Left cardiac atrium (tissue), 4 donors: ENCODE measurements at regions not wholly inside any gene's neighbourhood (a gene's known extent, or its start where the extent isn't known, plus 50 kb on each side); places are given as distances from the start of the nearest gene placed in this dataset.

Experiments used
- ATAC-seq, 2 donors: fragments of 200-7000 bp; cut with Tn5 transposase; one replicate each; pipeline ENCODE4 v1.9.1; 2020; ENCODE audit warnings: mild to moderate bottlenecking in 2 of 2, moderate library complexity in 2 of 2
- DNase-seq: peaks from one replicate; pipeline ENCODE4 v3.0.0-alpha.2; 2020
- intact Hi-C, 2 donors: fragments of 100-400 bp; cut with DNase I; formaldehyde crosslinking; loops; one replicate each; pipeline versions ENCODE4 v1.14.1 to v1.15.1; 2022 to 2023
- donor health status: DM: no; HTN: yes; CAD: no.
- donor health status: DM: no; HTN: yes; CAD: no; lungs with severe emphysema.
- donor health status: DM: yes; HTN: yes; CAD: no.
- donor health status: Dilated cardiomyopathy.

DNA sequence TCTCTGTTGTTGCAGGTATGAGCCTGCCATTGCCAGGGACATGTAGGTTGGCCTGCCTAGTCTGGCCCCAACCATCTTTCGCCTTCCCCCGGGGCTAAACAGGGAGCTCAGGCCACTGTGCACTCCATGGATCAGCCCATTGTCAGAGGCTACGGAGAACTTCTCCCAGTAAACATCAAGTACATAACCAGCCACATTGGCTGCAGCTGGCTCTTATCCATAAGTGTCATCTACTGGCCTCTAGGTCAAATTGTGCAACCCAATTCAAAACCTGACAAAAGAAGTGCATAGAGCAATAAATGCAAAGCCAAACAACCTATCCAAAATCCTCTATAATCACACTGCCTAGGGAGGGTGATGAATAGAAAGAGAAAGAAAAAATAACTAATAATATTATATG is 418.1 kb upstream of the DCC start:
- DNase-seq (no peak), ATAC-seq (no peak)
- intact Hi-C loops, result no loop called here

DNA sequence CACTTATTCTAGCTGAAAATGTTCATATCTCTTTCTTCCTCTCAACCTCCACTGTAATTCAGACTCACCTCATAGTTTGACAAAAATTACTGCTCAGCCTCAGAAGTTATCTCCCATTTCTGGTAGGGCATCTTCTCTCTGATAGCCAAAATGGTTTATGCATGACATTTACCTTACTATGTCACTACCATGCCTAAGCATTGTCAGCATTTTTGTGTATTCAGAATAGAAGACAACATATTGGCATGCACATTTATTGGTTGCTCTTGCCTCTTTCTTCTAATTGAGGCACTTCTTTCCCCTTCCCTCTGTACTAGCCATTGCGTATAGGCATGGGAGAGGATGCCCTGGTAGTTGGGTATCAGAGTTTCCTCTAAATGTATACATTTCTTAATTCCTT is 406.1 kb upstream of the DCC start:
- ATAC-seq (no peak), DNase-seq (no peak)
- intact Hi-C loops, result no loop called here

DNA sequence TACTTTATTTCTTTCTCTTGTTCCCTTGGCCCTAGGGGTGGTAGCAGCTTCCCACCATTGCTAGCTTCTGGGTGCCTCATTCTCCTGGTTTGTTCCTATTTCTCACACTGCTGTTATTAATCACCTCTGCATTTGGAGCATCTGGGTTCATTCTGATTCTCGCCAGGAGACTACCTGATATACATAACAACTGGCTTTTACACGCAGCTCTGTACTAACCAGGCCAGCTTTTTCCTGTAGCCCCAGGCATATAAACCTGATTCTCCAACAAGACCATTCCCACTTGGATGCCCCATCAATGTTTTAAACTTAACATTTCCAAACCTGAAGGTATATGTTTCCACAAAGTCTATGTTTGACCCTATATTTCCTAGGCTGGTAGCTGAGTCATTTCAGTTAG is 403.9 kb upstream of the DCC start:
- intact Hi-C loops, result no loop called here
- ATAC-seq (no peak), DNase-seq (no peak)

- no peak for ATAC-seq
- intact Hi-C loops, result no loop called here
- no peak for DNase-seq
These were observed 398.0 kb upstream of the DCC start for GRCh38 chr18:51941999-51942398.

DNA sequence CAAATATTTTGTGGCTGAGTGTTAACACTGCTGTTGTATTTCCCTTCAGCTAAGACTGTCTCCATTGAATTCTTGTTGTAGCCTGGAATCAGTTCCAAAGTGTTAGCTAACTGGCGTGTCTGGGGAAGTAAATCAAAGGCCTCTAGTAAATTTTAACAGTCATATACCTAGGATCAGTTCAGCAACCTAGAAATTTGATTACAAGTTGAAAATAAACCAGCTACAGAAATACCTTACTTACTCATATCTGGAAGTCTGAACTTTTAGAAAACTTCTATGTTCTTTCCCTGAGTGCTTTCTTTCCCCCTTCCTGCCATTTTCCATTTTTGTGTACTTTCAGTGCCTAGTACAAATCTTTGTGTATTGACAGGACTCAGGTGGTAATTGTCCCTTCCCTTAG is 396.7 kb upstream of the DCC start:
- DNase-seq (no peak), ATAC-seq (no peak)
- intact Hi-C loops, result no loop called here

DNA sequence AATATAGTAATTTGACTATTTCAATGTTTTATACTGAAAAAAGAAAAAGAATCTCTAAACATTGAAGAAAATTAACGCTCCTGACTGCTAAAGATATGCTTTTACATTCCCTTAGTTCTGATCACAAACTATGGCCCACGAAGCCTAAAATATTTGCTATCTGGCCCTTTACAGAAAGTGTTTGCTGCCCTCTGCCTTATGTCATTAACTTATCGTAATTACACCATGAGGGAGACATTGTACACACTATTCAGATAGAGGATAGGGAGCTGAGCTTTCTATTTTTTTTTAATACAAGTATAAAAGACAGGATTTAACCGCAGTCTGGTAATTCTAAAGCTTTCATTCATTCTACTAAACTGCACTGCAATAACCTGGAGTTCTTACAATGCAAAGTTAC is 393.1 kb upstream of the DCC start:
- ATAC-seq, result no peak

DNA sequence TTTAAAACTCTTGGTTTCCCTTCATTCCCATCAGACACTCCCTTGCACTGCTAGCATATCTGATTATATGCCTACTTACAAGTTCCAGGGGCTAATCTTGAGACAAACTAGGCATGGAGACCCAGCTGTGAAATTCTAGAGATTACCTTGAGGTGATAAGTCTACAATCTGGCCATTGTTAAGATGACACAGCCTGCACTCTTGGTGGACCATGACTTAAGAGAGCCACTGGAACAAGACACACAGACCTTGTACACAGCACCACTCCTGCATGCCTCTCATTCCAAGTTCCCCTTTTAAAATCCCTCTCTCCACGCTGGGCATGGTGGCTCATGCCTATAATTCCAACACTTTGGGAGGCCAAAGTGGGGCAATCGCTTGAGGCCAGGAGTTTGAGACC is 387.2 kb upstream of the DCC start:
- ATAC-seq (no peak), DNase-seq (no peak)
- intact Hi-C loops, result no loop called here

More for the DNA sequence above, 393.1 kb upstream of the DCC start:
- intact Hi-C loops, result no loop called here
- DNase-seq, result no peak

DNA sequence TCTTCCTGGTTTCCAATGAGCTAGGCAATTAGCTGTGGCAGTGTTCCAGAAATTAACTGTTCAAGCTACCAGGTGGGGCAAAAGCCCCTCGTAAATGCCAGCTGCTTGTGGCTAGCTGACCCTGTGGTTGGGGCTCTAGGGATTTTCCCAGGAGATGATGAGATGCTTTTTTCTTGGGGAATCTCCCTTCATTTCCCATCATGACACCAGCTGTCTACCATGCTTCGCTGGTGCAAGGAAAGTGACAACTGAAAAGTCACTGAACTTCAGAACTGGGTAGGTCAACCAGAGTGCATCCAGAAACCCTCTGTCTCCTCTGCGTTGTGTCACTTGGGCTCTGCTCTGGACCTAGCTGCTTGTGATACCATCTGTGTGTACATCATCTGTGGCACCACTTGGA is 386.5 kb upstream of the DCC start:
- DNase-seq, result no peak
- no peak for ATAC-seq
- intact Hi-C loops, result no loop called here

DNA sequence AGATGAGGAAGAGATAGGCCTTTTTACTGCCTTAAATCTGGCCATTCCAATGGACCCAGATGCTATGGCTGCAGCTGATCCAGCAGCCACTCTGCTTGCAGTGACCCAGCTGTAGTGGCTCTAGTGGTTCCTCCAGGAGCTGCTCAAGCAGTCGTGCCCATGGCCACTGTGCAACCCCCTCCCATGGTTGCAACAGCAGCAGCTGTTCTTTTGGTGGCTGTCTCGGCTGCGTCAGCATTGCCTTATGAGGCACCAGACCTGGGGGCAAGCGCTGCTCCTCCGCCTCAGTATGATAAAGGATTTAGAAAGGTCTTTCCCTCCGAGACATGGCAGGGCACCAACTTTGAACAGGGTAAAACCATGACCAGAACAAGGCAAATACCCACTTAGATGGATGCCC is 384.9 kb upstream of the DCC start:
- intact Hi-C loops, result no loop called here
- ATAC-seq (no peak), DNase-seq (no peak)

GRCh38 chr18:51957001-51957400 is 383.0 kb upstream of the DCC start:
- ATAC-seq (no peak), DNase-seq (no peak)
- intact Hi-C loops, result no loop called here

DNA sequence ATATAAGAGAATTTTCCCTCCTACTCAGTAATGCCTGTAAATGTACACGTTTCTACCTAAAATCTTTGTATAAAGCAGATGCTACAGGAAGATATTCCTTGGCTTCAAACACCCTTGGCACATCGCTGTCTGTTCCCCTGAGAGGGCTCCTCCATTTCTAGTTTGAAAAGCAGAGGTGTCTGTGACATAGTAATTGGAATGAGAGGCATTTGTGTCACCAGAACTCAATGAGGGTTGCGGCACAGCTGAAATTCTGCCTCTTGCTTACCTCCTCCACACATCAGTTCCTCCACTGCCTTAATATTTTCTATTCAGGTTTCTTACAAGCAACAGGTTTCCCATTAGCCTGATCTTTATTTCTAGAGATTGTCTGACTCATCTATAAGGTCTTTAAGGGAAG is 359.9 kb upstream of the DCC start:
- ATAC-seq (no peak), DNase-seq (no peak)
- intact Hi-C loops, result no loop called here

DNA sequence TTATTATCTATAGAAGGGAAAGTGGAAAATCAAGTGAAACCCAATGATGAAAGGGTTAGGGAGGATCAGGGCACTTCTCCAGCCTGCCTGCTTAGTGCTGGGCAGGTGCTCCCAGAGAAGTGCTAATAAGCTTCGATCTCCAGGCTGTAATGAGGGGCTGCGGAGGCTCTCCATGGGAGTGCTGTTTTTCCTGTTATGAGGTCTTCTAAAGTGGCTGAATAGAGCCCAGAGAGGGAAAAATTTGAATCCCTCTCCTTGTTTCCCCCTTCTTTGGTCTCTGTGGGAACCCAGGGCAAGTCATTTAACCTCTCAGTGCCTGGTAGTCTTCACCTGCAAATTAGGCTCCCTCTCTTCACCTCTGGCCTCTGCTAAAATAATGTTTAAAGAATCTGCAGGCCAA is 351.7 kb upstream of the DCC start:
- intact Hi-C loops, result no loop called here
- no peak for DNase-seq
- ATAC-seq, result no peak

- no peak for DNase-seq
- intact Hi-C loops, result no loop called here
- ATAC-seq, result no peak
These were observed 342.9 kb upstream of the DCC start for GRCh38 chr18:51997129-51997528.

GRCh38 chr18:51998066-51998465 is 341.9 kb upstream of the DCC start:
- no peak for DNase-seq
- no peak for ATAC-seq
- intact Hi-C loops, result no loop called here

DNA sequence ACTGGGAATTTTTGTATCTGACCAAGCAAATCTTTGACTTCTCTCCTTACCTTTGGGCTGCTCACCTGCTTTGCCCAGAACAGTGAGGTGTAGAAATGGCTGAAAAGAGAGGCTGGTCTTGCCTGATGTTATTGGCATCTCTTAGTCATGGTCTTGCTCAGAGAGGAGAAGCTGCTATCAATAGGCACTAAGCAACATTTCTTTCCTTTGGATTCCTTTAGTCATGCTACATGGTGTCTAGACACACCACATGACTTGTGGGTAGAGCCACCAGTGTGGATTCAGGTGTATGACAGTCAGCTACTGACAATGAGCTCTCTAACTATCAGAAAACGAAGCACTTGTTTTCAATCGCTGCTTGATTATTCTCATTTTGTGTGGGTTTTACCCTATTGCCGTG is 341.3 kb upstream of the DCC start:
- intact Hi-C loops, result no loop called here
- no peak for DNase-seq
- no peak for ATAC-seq

- DNase-seq, result no peak
- no peak for ATAC-seq
- intact Hi-C loops, result no loop called here
These were observed 340.6 kb upstream of the DCC start for GRCh38 chr18:51999351-51999750.

GRCh38 chr18:52000435-52000834 is 339.6 kb upstream of the DCC start:
- no peak for ATAC-seq
- DNase-seq, result no peak
- intact Hi-C loops, result no loop called here

- intact Hi-C loops, result no loop called here
- DNase-seq (no peak), ATAC-seq (no peak)
These were observed 338.9 kb upstream of the DCC start for GRCh38 chr18:52001106-52001505.

- intact Hi-C loops, result no loop called here
- ATAC-seq (no peak), DNase-seq (no peak)
These were observed 337.4 kb upstream of the DCC start for GRCh38 chr18:52002600-52002999.

- DNase-seq, result no peak
- intact Hi-C loops, result no loop called here
These were observed 332.9 kb upstream of the DCC start for GRCh38 chr18:52007105-52007504.

GRCh38 chr18:52008330-52008729 is 331.7 kb upstream of the DCC start:
- intact Hi-C loops, result no loop called here
- ATAC-seq (no peak), DNase-seq (no peak)

More at GRCh38 chr18:52007105-52007504, 332.9 kb upstream of the DCC start:
- no peak for ATAC-seq

- intact Hi-C loops, result no loop called here
- ATAC-seq (no peak), DNase-seq (no peak)
These were observed 331.3 kb upstream of the DCC start for GRCh38 chr18:52008736-52009135.

DNA sequence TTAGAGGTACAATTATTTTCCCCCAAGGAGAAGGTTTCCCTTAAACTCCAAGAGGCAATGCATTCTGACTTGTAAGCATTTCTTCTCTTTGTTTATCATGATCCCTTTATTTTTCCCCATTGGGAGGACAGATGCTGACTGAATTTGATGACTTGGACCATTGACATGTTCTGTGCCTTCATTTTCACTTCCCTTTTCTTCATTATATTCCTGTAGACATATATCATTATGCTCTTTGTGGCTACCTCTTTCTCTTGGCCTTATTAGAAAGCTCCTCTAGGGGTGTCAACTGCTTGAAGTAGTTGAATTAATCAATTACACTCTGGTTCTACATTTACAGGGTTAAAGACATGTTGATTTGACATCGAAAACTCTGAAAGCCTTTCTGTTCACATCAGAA is 330.0 kb upstream of the DCC start:
- ATAC-seq, result no peak
- intact Hi-C loops, result no loop called here
- no peak for DNase-seq
